GM18951 (cell line): ENCODE measurements at regions not wholly inside any gene's neighbourhood (a gene's known extent, or its start where the extent isn't known, plus 50 kb on each side); places are given as distances from the start of the nearest gene placed in this dataset.

ENCODE experiments used
- POLR2A ChIP-seq: IDR thresholded peaks from 4 replicates; pipeline ENCODE4 v1.6.1; 2011; ENCODE audit warnings: mild to moderate bottlenecking; ENCODE audit not compliant: insufficient read length, insufficient read depth; ENCODE audit errors: extremely low read depth
- in situ Hi-C: fragments of 300-500 bp; cut with MboI; formaldehyde crosslinking; loops from one replicate; pipeline ENCODE4 v1.12.0; 2022; ENCODE audit warnings: low sequenced_read_pairs, mixed read lengths, inconsistent platforms; ENCODE audit not compliant: unreplicated experiment

GRCh38 chr2:62426154-62426912 lies 79.7 kb downstream of the TMEM17 start:
- no peak for TF ChIP-seq POLR2A
- in situ Hi-C loops: no loop called here

GRCh38 chr2:62425684-62426083 lies 80.3 kb downstream of the TMEM17 start:
- TF ChIP-seq POLR2A: no peak
- in situ Hi-C loops: no loop called here

GRCh38 chr2:62424899-62425298 lies 81.1 kb downstream of the TMEM17 start:
- in situ Hi-C loops: no loop called here
- TF ChIP-seq POLR2A: no peak

GRCh38 chr2:62423883-62424458 lies 82.0 kb downstream of the TMEM17 start:
- in situ Hi-C loops: no loop called here
- TF ChIP-seq POLR2A: no peak

- in situ Hi-C loops: no loop called here
- no peak for TF ChIP-seq POLR2A
Measured at GRCh38 chr2:62423235-62423634, 82.8 kb downstream of the TMEM17 start.

GRCh38 chr2:62415518-62415917 lies 90.5 kb downstream of the TMEM17 start:
- no peak for TF ChIP-seq POLR2A
- in situ Hi-C loops: loop anchor here (10.0 kb wide), 2 partner anchors 211 to 421 kb away; no protein-coding TSS in a partner anchor

GRCh38 chr2:62415019-62415431 lies 91.0 kb downstream of the TMEM17 start:
- in situ Hi-C loops: loop anchor here (10.0 kb wide), 2 partner anchors 210 to 420 kb away; no protein-coding TSS in a partner anchor
- TF ChIP-seq POLR2A: peak; percentile 20

- no peak for TF ChIP-seq POLR2A
- in situ Hi-C loops: loop anchor here (5.0 to 10.0 kb wide), 3 partner anchors 208 to 496 kb away; no protein-coding TSS in a partner anchor
Measured at GRCh38 chr2:62413116-62413663, 92.8 kb downstream of the TMEM17 start.

GRCh38 chr2:62412347-62412742 lies 93.7 kb downstream of the TMEM17 start:
- in situ Hi-C loops: loop anchor here (5.0 to 10.0 kb wide), 3 partner anchors 208 to 495 kb away; no protein-coding TSS in a partner anchor
- TF ChIP-seq POLR2A: no peak

- in situ Hi-C loops: loop anchor here (5.0 to 10.0 kb wide), 3 partner anchors 206 to 494 kb away; no protein-coding TSS in a partner anchor
- TF ChIP-seq POLR2A: no peak
Measured at GRCh38 chr2:62410926-62411456, 95.0 kb downstream of the TMEM17 start.

- no peak for TF ChIP-seq POLR2A
- in situ Hi-C loops: loop anchor here (5.0 to 10.0 kb wide), 3 partner anchors 205 to 493 kb away; no protein-coding TSS in a partner anchor
Measured at GRCh38 chr2:62410015-62410453, 96.0 kb downstream of the TMEM17 start.

- no peak for TF ChIP-seq POLR2A
- in situ Hi-C loops: no loop called here
Measured at GRCh38 chr2:62409442-62409841, 96.6 kb downstream of the TMEM17 start.

GRCh38 chr2:62408241-62408677 lies 97.7 kb downstream of the TMEM17 start:
- TF ChIP-seq POLR2A: no peak
- in situ Hi-C loops: no loop called here
